Anterior cingulate cortex (tissue), 58 donors: ENCODE measurements at regions not wholly inside any gene's neighbourhood (a gene's known extent, or its start where the extent isn't known, plus 50 kb on each side); places are given as distances from the start of the nearest gene placed in this dataset.
"Not testable (repeated sequence)": the region's sequence is repeated elsewhere in the genome, so short reads cannot be mapped to it uniquely, and the experiment has no call there.

ENCODE experiments used
- DNase-seq, 58 donors: peaks; one replicate each; lab custom pipeline; 2025; lab: John Stamatoyannopoulos, UW

- DNase-seq = no peak
These were observed 112.9 kb upstream of the ADTRP start for GRCh38 chr6:11891547-11891946.

GRCh38 chr6:11890849-11891248 is 112.2 kb upstream of the ADTRP start:
- DNase-seq = no peak

GRCh38 chr6:11890209-11890608 is 111.6 kb upstream of the ADTRP start:
- no peak for DNase-seq

DNA sequence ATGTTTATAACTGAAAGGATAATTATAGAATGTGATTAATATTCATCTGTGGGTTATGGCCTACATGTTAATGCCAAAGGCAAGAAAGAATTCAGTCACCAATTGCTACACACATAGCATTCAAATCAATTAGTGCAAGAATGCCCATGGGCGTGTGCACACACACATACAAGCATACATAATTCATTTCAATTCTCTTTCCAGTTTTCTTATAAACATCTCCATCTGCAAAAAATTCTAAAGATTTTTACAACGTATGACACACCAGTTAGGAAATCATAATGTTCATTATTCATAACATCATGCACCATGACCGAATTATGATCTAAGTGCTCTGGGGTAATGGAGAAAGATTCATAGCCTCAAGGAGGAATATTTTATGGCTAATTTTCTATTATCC is 111.0 kb upstream of the ADTRP start:
- DNase-seq = no peak

GRCh38 chr6:11888727-11889126 is 110.1 kb upstream of the ADTRP start:
- no peak for DNase-seq

- DNase-seq = no peak
These were observed 106.6 kb upstream of the ADTRP start for GRCh38 chr6:11885159-11885558.

DNA sequence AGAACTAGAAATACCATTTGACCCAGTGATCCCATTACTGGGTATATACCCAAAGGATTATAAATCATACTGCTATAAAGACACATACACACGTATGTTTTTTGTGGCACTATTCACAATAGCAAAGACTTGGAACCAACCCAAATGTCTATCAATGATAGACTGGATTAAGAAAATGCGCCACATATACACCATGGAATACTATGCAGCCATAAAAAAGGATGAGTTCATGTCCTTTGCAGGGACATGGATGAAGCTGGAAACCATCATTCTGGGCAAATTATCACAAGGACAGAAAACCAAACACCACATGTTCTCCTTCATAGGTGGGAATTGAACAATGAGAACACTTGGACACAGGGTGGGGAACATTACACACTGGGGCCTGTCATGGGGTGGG is 104.9 kb upstream of the ADTRP start:
- not testable (repeated sequence) for DNase-seq

GRCh38 chr6:11880156-11880555 is 101.6 kb upstream of the ADTRP start:
- not testable (repeated sequence) for DNase-seq

DNA sequence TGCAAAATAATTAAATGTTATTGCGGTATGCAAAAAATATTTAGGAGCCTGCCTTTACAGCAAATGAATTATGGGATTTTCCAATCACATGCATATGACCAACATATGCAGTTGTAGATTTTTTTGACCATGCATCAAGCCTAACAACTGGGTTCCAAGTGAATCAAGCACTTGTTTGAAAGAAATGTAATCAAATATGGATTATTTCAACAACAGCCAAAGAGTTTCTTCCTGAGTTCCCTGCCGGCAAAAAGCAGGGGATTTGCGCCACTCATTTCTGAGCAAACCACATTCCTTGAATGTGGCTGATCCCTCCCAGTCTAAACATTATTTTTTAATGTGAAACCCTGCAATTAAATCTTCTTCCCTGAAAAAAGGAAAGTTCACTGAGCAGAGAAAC is 100.1 kb upstream of the ADTRP start:
- no peak for DNase-seq

DNA sequence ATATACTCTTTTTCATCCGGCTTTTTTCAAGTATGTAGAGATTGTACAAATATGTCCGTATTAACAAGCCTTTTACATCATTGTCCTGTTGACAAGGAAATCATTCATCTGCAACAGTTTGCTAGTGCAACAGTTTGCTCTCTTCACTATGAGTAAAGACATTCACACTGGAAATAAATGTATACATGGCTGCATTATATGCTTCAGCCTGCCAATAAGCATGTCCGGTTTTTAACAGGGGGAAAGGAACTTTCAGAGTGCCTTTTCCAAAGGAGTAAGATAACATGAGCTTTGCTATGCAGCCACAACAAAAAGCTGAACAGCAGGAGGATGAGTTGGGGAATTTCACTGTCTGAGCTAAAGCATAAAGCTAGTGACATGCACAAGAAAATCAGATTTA is 99.4 kb upstream of the ADTRP start:
- DNase-seq = no peak

GRCh38 chr6:11876934-11877433 is 98.4 kb upstream of the ADTRP start:
- no peak for DNase-seq

DNA sequence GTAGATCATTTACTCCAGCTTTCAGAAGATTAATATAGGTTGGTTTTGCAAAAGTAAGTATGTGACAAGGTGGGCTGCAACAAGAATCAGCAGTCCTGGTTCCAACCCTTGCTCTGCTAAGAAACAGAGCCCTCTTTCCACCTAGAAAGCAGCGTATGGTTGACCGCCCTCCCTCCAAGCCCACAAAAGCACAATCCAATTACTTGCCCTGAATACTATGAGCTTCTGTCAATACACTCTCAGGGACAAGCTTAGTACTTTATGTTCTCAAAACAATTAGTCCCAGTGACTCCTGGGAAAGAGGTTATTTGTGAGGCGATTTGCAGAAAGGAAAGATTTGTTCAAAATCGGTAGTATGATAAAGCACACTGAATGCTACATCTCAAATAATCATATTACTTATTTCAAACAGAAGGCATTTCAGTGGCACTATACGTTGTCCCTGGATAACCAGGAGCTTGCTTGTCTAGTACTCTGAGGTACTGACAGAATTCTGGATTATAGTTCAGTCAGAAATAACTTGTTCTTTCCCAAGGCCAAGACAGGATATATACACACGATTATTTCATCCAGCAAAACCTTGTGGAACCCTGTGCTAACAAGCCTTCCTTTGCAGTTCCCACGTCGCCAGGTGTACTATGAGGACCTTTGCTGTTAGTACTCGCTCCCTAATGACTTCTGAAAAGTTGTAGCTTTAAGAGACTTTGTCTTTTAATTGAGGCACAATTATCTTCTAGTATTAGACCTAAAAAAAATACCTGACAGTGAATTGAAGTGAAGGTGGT is 96.9 kb upstream of the ADTRP start:
- DNase-seq = no peak

- DNase-seq = peak in 2 of 58 donors; percentile 3 to 14
These were observed 91.2 kb upstream of the ADTRP start for GRCh38 chr6:11869672-11870340.

DNA sequence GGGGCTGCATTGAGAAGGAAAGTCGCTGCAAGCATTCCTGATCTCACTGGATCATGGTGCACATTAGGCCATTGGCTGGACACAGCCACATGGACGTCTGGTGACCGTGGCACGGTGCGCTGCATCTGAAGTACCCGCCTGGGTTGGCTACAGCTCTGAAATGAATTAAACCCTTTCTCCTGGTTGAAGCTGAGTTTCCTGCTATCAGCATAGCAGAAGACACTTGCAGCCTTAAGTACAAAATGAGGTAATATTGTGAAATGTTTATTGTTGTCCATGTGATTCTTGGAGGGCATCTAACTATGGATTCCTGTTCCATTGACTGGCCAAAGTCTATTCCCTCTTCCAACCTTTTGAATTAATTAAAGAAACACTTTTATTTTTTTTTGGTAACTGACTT is 89.8 kb upstream of the ADTRP start:
- DNase-seq = no peak

GRCh38 chr6:11865680-11866300 is 87.2 kb upstream of the ADTRP start:
- DNase-seq = no peak

DNA sequence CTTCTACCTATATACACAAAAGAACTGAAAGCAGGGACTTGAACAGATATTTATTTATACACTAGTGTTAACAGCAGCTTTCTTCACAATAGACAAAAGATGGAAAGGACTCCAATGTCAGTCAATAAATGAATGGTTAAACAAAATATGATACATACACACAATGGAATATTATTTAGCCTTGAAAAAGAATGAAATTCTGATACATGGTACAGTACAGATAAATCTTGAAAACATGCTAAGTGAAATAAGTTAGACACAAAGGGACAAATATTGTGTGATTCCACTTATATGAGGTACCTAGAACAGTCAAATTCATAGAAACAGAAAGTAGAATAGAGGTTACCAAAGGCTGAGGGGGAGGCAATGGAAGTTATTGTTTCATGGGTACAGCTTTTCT is 79.8 kb upstream of the ADTRP start:
- no peak for DNase-seq

GRCh38 chr6:11855743-11856142 is 77.1 kb upstream of the ADTRP start:
- no peak for DNase-seq

GRCh38 chr6:11854408-11855165 is 76.0 kb upstream of the ADTRP start:
- no peak for DNase-seq

- no peak for DNase-seq
These were observed 75.2 kb upstream of the ADTRP start for GRCh38 chr6:11853678-11854407.

GRCh38 chr6:11852061-11852651 is 73.6 kb upstream of the ADTRP start:
- DNase-seq = peak in 2 of 58 donors; percentile 7 to 21
